ENCODE measurements at regions not wholly inside any gene's neighbourhood (a gene's known extent, or its start where the extent isn't known, plus 50 kb on each side); places are given as distances from the start of the nearest gene placed in this dataset.

GRCh38 chr10:30758338-30758737 lies 128.8 kb upstream of the LYZL2 start:
- TF ChIP-seq, protein P1, sequence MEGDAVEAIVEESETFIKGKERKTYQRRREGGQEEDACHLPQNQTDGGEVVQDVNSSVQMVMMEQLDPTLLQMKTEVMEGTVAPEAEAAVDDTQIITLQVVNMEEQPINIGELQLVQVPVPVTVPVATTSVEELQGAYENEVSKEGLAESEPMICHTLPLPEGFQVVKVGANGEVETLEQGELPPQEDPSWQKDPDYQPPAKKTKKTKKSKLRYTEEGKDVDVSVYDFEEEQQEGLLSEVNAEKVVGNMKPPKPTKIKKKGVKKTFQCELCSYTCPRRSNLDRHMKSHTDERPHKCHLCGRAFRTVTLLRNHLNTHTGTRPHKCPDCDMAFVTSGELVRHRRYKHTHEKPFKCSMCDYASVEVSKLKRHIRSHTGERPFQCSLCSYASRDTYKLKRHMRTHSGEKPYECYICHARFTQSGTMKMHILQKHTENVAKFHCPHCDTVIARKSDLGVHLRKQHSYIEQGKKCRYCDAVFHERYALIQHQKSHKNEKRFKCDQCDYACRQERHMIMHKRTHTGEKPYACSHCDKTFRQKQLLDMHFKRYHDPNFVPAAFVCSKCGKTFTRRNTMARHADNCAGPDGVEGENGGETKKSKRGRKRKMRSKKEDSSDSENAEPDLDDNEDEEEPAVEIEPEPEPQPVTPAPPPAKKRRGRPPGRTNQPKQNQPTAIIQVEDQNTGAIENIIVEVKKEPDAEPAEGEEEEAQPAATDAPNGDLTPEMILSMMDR (IDR thresholded peaks at IDR 0.05; ENCODE audit: poor library complexity, severe bottlenecking), result no peak
- no peak for TF ChIP-seq POLR2AphosphoS5 (IDR thresholded peaks at IDR 0.05)
- no peak for TF ChIP-seq SMC3 (conservative IDR thresholded peaks at IDR 0.05; ENCODE audit: poor library complexity)
- TF ChIP-seq EZH2 (IDR thresholded peaks at IDR 0.05; ENCODE audit: borderline replicate concordance, insufficient read depth, low read length, poor library complexity, severe bottlenecking), result no peak
- no peak for TF ChIP-seq RAD21 (conservative IDR thresholded peaks at IDR 0.05)
- TF ChIP-seq EP300 (conservative IDR thresholded peaks at IDR 0.05; ENCODE audit: poor library complexity, severe bottlenecking), result no peak
- no peak for TF ChIP-seq TAF1 (IDR thresholded peaks at IDR 0.05; ENCODE audit: low read depth)
- TF ChIP-seq MXI1 (conservative IDR thresholded peaks at IDR 0.05; ENCODE audit: poor library complexity, severe bottlenecking), result no peak
- no peak for TF ChIP-seq REST (IDR thresholded peaks at IDR 0.05; ENCODE audit: borderline replicate concordance)
